ACHN (cell line): ENCODE measurements at regions not wholly inside any gene's neighbourhood (a gene's known extent, or its start where the extent isn't known, plus 50 kb on each side); places are given as distances from the start of the nearest gene placed in this dataset.
"Not testable (repeated sequence)": the region's sequence is repeated elsewhere in the genome, so short reads cannot be mapped to it uniquely, and the experiment has no call there.

ENCODE experiments used
- DNase-seq: peaks from one replicate; pipeline ENCODE4 v3.0.0-alpha.2; 2015
- in situ Hi-C: cut with HindIII; loops from 2 replicates; pipeline ENCODE4 v1.10.0; 2017; ENCODE audit warnings: low sequenced_read_pairs, low pct_ligation_motif_present, low pct_unique_long_range_greater_than_20kb

DNA sequence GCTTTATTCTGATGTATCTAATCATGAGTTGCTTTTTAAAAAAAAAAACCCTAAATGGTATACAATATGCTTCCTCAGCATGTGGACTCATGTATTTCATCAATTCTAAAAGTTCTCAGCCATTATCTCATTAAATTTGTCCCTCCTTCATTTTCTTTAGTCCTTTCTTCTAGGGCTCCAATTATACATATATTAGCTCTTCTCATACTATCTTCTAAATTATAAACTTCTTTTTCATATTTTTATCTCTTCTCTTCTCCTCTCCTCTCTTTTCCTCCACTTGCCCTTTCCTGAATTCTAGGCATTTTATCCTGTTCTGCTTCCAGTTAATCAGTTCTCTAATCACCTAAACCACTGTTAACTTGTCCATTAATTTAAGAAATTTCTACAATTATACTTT is 55.0 kb upstream of the IL33 start:
- no peak for DNase-seq
- in situ Hi-C loops, result no loop called here

DNA sequence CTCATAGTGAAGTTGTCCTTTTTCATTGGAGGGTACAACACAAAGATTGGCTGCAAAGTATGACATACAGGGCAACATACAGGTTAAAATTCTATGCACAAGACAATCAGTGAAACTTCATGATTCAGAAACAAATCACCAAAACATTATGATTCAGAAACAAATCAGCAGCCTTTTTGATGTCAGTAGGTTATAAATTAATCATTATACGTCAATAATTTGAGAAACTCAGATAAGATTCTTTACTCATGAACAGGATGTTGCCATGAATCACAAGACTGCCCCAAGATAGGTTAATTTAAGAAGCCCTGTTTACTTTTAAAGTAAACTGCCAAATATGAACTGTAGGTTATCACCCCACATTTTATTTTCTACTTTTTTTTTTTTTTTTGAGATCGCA is 62.2 kb upstream of the IL33 start:
- peak; percentile 2 for DNase-seq
- in situ Hi-C loops, result no loop called here

GRCh38 chr9:6152788-6153187 is 62.8 kb upstream of the IL33 start:
- in situ Hi-C loops, result no loop called here
- no peak for DNase-seq

DNA sequence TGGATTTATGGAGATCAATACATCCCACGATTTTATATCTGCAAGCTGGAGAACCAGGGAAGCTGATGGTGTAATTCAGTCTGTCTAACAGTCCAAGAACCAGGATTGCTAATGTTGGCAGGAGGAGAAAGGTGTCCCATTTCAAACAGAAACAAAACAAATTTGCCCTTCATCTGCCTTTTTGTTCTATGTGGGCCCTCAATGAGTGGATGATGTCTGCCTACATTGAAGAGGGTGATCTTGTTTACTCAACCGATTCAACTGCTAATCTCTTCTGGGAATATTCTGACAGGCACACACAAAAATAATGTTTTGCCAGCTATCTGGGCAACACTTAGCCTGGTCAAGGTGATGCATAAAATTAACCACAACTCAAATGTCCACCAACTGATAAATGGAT is 65.1 kb upstream of the IL33 start:
- in situ Hi-C loops, result no loop called here
- no peak for DNase-seq

GRCh38 chr9:6149315-6149714 is 66.3 kb upstream of the IL33 start:
- no peak for DNase-seq
- in situ Hi-C loops, result no loop called here

DNA sequence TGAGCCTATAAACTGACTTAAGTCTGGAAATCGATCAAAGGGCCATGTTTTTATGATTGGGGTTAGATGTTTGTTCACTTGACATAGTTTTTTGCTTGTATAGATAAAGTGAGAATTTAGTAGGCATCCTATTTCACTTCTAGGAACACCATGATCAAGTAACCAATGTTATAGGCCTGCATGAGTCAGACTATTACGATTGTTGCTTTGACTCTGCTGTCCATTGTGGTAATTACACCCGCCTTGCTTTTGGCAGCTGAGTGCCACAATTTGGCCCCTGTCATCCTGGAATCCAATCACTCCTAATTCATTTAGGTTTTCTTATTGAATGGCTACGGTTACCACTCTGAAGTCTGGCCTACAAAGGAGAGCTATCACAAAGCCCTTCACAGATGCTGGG is 67.8 kb upstream of the IL33 start:
- in situ Hi-C loops, result no loop called here
- no peak for DNase-seq

DNA sequence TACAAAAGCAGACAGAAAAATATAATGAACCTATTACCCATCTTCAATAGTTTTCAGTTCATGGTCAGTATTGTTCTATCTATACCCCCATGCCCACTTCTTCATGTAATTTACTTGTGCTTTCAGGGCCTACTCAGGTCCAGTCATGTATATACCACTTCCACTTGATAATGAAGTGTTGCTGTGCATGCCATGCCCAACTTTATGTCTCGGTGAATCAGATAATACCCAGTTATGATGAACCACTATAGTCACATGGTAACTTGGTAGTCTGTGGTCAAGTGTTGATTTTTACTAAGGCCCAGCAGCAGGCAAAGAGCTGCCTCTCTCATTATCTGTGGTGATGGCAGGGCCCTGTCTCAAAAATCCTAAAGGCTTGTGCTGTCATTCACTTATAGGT is 70.7 kb upstream of the IL33 start:
- no peak for DNase-seq
- in situ Hi-C loops, result no loop called here

DNA sequence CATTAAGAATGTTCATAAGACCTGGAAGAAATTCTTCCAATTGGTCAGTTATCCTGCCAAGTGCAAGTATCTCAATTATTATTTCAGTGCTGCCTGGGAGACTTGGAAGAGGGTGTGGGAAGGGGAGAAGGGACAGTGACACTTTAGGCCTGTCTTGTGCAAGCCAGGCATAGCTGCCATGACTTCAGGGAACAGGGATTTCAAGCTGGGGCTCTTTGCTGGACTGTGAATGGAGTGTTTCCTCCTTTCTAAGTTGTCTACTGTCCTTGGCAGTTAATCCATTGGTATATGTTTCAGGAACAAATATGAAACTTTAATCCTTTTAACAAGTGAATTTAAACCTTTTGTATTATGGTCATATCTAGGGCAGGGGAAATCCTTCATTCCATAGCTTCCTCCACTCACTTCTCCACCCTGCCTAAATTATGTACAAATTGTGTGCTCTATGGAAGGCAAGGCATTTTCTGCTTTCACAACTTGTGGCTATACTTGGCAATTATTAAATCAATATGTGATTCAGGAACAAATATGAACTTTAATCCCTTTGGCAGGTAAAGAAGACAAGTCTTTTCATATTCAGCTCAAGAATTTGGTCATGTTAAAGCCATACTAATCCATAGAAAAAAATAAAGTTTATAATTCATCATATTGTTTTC is 72.7 kb upstream of the IL33 start:
- no peak for DNase-seq
- in situ Hi-C loops, result no loop called here

DNA sequence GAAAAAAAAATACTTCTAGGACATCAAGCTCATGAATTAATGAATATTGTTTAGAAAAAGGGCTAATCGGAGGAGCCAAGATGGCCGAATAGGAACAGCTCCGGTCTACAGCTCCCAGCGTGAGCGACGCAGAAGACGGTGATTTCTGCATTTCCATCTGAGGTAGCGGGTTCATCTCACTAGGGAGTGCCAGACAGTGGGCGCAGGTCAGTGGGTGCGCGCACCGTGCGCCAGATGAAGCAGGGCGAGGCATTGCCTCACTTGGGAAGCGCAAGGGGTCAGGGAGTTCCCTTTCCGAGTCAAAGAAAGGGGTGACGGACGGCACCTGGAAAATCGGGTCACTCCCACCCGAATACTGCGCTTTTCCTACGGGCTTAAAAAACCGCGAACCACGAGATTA is 79.8 kb upstream of the IL33 start:
- DNase-seq, in situ Hi-C loops: not testable (repeated sequence)

DNA sequence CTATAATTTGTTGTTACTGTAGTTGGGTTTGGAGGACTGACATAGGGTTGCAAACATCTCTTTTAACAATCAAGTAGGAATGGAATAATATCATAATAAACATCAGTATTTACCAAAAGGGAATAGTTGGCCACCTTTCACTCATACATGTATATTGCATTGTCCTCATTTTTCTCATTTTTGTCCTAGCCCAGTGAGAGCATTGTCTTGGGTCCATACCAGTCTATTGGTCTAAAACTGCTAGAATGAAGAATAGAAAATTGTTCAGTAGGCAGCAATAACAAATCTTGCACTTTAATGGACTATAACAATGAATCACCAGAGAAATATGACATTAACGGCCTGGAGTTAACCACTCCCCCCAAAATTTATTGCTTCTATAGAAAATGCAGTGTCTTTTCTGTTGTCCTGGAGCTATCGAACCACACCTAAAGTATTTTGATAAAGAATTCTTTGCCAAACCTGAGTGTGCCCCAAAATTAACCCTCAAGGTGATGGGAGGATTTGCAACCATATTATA is 80.9 kb upstream of the IL33 start:
- in situ Hi-C loops, result no loop called here

DNA sequence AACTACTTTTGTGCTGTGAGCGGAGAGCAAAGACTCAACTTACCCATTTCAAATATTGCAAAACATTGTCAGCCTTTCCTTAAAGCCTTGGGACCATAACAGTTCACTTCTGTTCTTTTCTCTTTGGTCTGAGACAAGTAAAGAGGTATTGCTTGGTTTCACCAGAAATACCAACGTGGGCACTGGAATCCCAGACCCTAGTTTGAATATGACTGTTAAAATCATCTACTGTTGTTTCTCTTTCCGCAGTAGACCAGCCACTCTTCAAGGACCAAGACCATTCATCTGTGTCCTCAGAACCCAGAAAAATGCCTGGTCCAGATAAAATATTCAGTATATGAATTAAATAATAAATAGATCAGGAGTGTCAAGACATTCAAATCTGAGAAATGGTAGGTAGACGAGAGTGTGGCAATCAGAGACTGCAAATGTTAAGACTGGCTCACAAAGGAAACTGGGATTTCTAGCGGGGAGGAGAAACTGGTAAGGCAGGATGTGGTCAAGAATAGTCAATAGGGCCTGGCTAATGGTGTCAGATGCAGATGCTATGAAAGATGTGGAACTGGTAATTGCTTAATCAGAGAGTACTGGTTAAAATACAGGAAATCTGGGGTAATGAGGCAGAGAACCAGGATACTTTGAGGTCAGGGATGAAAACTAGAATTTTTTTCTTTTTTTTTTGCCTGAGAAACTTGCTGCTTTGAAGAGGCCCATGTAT is 82.1 kb upstream of the IL33 start:
- DNase-seq, result no peak
- in situ Hi-C loops, result no loop called here

More for the DNA sequence above, 80.9 kb upstream of the IL33 start:
- no peak for DNase-seq

- in situ Hi-C loops, result no loop called here
- DNase-seq, result no peak
Measured at GRCh38 chr9:6132650-6133049, 83.0 kb upstream of the IL33 start.

- in situ Hi-C loops, result no loop called here
- no peak for DNase-seq
Measured at GRCh38 chr9:6128030-6128429, 87.6 kb upstream of the IL33 start.

- in situ Hi-C loops, result no loop called here
- DNase-seq, result no peak
Measured at GRCh38 chr9:6126377-6126776, 89.2 kb upstream of the IL33 start.

DNA sequence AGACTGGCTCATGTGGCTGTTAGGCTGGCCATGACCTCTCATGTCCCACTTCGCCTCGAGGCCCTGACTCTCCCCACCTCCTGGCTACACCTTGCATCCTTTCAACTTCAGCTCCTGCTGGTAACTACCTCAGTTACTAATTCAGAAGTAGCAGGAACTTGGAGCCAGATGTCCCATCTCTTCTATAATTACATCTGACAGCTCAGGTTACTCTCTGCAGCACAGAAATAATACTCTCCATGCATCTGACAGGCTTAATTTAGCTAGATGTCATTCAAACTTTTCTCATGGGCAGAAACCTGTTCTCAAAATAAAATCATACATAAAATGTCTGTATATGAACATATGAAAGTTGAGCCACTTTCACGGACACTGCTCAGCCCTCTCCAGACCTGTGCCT is 92.2 kb upstream of the IL33 start:
- DNase-seq, result no peak
- in situ Hi-C loops, result no loop called here

DNA sequence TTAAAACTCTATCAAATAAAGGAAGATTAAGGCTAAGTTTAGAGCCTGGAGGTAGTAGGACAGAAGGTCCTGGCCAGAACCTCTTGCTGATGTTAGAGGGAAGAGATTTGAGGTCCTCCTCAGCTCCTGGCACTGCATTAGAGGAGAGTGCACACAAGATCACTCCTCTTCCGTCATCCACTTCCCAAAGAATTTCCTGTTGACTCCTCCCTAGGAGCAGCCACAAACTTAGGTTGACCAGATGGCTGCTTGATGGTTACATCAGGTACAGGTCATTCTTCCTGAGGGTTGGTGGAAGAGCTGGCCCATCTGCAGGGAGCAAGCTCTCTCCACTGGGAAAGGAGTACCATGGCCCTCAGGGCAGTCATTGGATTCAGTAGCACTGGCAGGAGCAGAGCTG is 93.9 kb upstream of the IL33 start:
- in situ Hi-C loops, result no loop called here
- DNase-seq, result no peak

DNA sequence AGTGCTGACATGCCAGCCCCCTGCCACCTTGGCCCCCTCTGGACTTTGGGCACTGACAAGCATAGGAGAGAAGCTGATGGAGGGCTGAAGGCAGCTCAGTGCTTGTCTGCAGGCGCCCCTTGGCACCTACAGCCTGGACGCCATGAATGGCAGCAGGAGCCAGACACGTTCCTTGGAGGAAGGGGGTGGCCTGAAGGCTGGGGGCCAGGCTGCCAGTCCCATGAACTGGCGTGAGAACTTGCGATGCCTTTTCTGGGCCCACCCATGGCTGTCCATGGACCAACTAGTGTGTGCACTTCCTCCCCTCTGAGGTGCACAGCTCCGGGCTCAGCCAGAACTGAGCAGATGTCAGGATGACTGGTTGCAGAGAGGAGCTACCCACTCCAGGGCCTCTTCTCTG is 99.0 kb upstream of the RANBP6 start:
- DNase-seq, result no peak
- in situ Hi-C loops, result no loop called here

- in situ Hi-C loops, result no loop called here
- no peak for DNase-seq
Measured at GRCh38 chr9:6113819-6114218, 98.4 kb upstream of the RANBP6 start.

DNA sequence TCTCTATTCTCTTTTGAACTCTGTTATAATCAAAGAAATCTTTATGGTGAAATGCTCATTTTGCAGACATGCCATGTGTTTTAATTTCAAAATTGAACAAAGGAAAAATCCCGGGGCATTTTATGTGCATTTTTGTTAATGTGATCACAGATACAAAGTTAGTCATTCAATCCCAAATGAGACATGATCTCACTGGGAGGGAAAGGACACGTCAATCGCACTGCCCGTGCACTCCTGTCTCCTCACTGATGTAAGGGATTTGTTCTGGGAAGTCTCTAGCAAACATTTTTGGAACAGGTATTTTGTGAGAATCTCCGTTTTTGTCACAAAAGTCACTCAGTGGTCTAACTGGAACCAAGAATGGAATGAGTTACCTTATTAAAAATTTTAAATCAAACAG is 97.9 kb upstream of the RANBP6 start:
- in situ Hi-C loops, result no loop called here
- DNase-seq, result no peak

DNA sequence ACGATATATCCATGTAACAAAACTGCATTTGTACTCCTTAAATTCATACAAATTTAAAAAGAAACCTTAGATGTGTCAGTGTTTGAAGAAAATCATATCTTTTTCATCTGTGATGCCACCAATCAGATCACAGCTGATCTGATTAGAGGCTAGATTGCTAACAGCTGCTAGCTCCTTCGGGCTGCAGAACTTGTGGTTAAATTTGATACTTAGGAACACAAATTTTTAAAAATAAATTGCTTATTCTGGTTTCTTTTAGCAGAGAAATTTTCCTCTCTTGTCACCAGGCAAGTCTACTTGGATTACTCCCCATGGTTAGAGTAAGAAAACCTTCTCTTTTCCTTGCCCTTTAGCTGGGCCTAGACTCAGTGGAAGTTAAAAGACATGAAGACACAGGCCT is 94.6 kb upstream of the RANBP6 start:
- in situ Hi-C loops, result no loop called here
- DNase-seq, result no peak
